Caco-2 (cell line): ENCODE measurements at regions not wholly inside any gene's neighbourhood (a gene's known extent, or its start where the extent isn't known, plus 50 kb on each side); places are given as distances from the start of the nearest gene placed in this dataset.

Source experiments
- BruUV-seq: library from RNA; stranded (reverse); fragments of 400-500 nt; replicated peaks from 2 replicates; lab custom pipeline; 2021; lab: Mats Ljungman, UMichigan
- CTCF ChIA-PET: fragments of 300-600 bp; sonication (Branson Sonifier 250); formaldehyde crosslinking; loops from one replicate; lab custom pipeline; 2022; ENCODE audit warnings: antibody characterized with exemption; lab: Charles Lee
- POLR2A ChIA-PET: fragments of 300-600 bp; sonication (Branson Sonifier 250); formaldehyde crosslinking; loops from one replicate; lab custom pipeline; 2022; ENCODE audit warnings: antibody characterized with exemption; lab: Charles Lee
- DNase-seq, 2 experiments: peaks; one replicate each; pipeline versions ENCODE4 v3.0.0 to v3.0.0-alpha.2; 2020 to 2022
- H3K27me3 ChIP-seq: replicated peaks from 2 replicates; pipeline ENCODE4 v1.6.0; 2011; ENCODE audit warnings: low read length; ENCODE audit not compliant: control insufficient read depth, insufficient read depth
- H3K36me3 ChIP-seq: 2 replicates; pipeline ENCODE4 v1.5.1; 2011; ENCODE audit warnings: low read length; ENCODE audit not compliant: control insufficient read depth, insufficient read depth
- H3K4me1 ChIP-seq: fragments of 250-450 bp; sonication (Bioruptor Pico); 2 replicates; pipeline ENCODE4 v1.5.1; 2020; ENCODE audit warnings: mild to moderate bottlenecking
- H3K4me3 ChIP-seq: 2 replicates; pipeline ENCODE4 v1.5.1; 2011; ENCODE audit warnings: low read depth, mild to moderate bottlenecking, control low read depth, low read length
- H3K9me3 ChIP-seq: fragments of 250-450 bp; sonication (Bioruptor Pico); 2 replicates; pipeline ENCODE4 v1.5.1; 2020; ENCODE audit warnings: mild to moderate bottlenecking, moderate library complexity
- H3K27ac Mint-ChIP-seq: one replicate; pipeline ENCODE4 v1.8.0; 2022; ENCODE audit warnings: mixed read lengths; ENCODE audit not compliant: unreplicated experiment
- H3K27me3 Mint-ChIP-seq: one replicate; pipeline ENCODE4 v1.8.0; 2022; ENCODE audit warnings: mixed read lengths; ENCODE audit not compliant: insufficient read depth, unreplicated experiment
- H3K36me3 Mint-ChIP-seq: one replicate; pipeline ENCODE4 v1.8.0; 2022; ENCODE audit warnings: mild to moderate bottlenecking, mixed read lengths; ENCODE audit not compliant: insufficient read depth, unreplicated experiment
- H3K4me1 Mint-ChIP-seq: one replicate; pipeline ENCODE4 v1.8.0; 2022; ENCODE audit warnings: low read depth, mixed read lengths; ENCODE audit not compliant: unreplicated experiment
- H3K4me3 Mint-ChIP-seq: one replicate; pipeline ENCODE4 v1.8.0; 2022; ENCODE audit warnings: mild to moderate bottlenecking, moderate library complexity, mixed read lengths; ENCODE audit not compliant: unreplicated experiment
- H3K9me3 Mint-ChIP-seq: one replicate; pipeline ENCODE4 v1.8.0; 2022; ENCODE audit warnings: mixed read lengths; ENCODE audit not compliant: unreplicated experiment
- CTCF ChIP-seq, 2 experiments: fragments of 200-600 bp in 1 of 2; IDR thresholded peaks; 1 replicate in 1 of 2; 2 replicates in 1 of 2; pipeline versions ENCODE4 v1.5.1 to v1.8.0; 2011 to 2022; ENCODE audit warnings: antibody characterized with exemption in 1 of 2, control low read depth in 1 of 2, inconsistent platforms in 1 of 2, low read depth in 1 of 2, low read length in 1 of 2, mild to moderate bottlenecking in 1 of 2, moderate library complexity in 1 of 2; ENCODE audit not compliant: insufficient read depth in 1 of 2, severe bottlenecking in 1 of 2, unreplicated experiment in 1 of 2
- intact Hi-C: fragments of 100-400 bp; cut with micrococcal nuclease; formaldehyde crosslinking; loops from one replicate; pipeline ENCODE4 v1.10.0; 2022; ENCODE audit not compliant: unreplicated experiment

- no peaks in the 10 kb centered on the region for H3K27me3 Mint-ChIP-seq
- DNase-seq = no peak
- no peaks in the 10 kb centered on the region for H3K4me1 Mint-ChIP-seq
- POLR2A ChIA-PET = no interaction called here
- no peak overlapping the region for H3K4me3 Mint-ChIP-seq
- Histone ChIP-seq H3K4me3 (no peak overlapping the region), H3K36me3 (no peaks in the 10 kb centered on the region), H3K9me3 (no peaks in the 10 kb centered on the region), H3K4me1 (no peaks in the 10 kb centered on the region), H3K27me3 (no peaks in the 10 kb centered on the region)
- no peaks in the 10 kb centered on the region for H3K36me3 Mint-ChIP-seq
- TF ChIP-seq CTCF (IDR thresholded peaks at IDR 0.05; ENCODE audit: insufficient read depth in 1 of 2, low read depth in 1 of 2, low read length in 1 of 2, severe bottlenecking in 1 of 2, unreplicated experiment in 1 of 2) = no peak
- no TSS peak for BruUV-seq
- H3K9me3 Mint-ChIP-seq = peaks cover 10% of the 10 kb centered on the region
- intact Hi-C loops = no loop called here
- CTCF ChIA-PET = no interaction called here
- no peak overlapping the region for H3K27ac Mint-ChIP-seq
Measured at GRCh38 chr2:226644399-226644865, 155.2 kb downstream of the IRS1 start.

- ChIA-PET POLR2A (no interaction called here), CTCF (no interaction called here)
- intact Hi-C loops = no loop called here
- no peak for DNase-seq
- no peak overlapping the region for H3K4me3 ChIP-seq
- no peaks in the 10 kb centered on the region for H3K36me3 ChIP-seq
- Mint-ChIP-seq H3K9me3 (peaks cover 16% of the 10 kb centered on the region), H3K4me1 (no peaks in the 10 kb centered on the region), H3K36me3 (no peaks in the 10 kb centered on the region), H3K27me3 (no peaks in the 10 kb centered on the region), H3K4me3 (no peak overlapping the region), H3K27ac (no peak overlapping the region)
- TF ChIP-seq CTCF (IDR thresholded peaks at IDR 0.05; ENCODE audit: insufficient read depth in 1 of 2, low read depth in 1 of 2, low read length in 1 of 2, severe bottlenecking in 1 of 2, unreplicated experiment in 1 of 2) = no peak
- H3K4me1 ChIP-seq = no peaks in the 10 kb centered on the region
- no peaks in the 10 kb centered on the region for H3K9me3 ChIP-seq
- no peaks in the 10 kb centered on the region for H3K27me3 ChIP-seq
- BruUV-seq = no TSS peak
Measured at GRCh38 chr2:226643946-226644282, 155.7 kb downstream of the IRS1 start.

- intact Hi-C loops = no loop called here
- no peak for DNase-seq
- H3K36me3 Mint-ChIP-seq = no peaks in the 10 kb centered on the region
- H3K9me3 Mint-ChIP-seq = peaks cover 17% of the 10 kb centered on the region
- no peaks in the 10 kb centered on the region for H3K27me3 Mint-ChIP-seq
- ChIA-PET CTCF (no interaction called here), POLR2A (no interaction called here)
- no peaks in the 10 kb centered on the region for H3K4me1 Mint-ChIP-seq
- no peak overlapping the region for H3K4me3 ChIP-seq
- no peak for TF ChIP-seq CTCF (IDR thresholded peaks at IDR 0.05; ENCODE audit: insufficient read depth in 1 of 2, low read depth in 1 of 2, low read length in 1 of 2, severe bottlenecking in 1 of 2, unreplicated experiment in 1 of 2)
- H3K9me3 ChIP-seq = no peaks in the 10 kb centered on the region
- BruUV-seq = no TSS peak
- no peaks in the 10 kb centered on the region for H3K27me3 ChIP-seq
- no peak overlapping the region for H3K27ac Mint-ChIP-seq
- no peaks in the 10 kb centered on the region for H3K36me3 ChIP-seq
- no peaks in the 10 kb centered on the region for H3K4me1 ChIP-seq
- H3K4me3 Mint-ChIP-seq = no peak overlapping the region
Measured at GRCh38 chr2:226643030-226643945, 156.3 kb downstream of the IRS1 start.
